K562 (cell line): ENCODE measurements at regions not wholly inside any gene's neighbourhood (a gene's known extent, or its start where the extent isn't known, plus 50 kb on each side); places are given as distances from the start of the nearest gene placed in this dataset.

Experiments used
- ATF3 ChIP-seq, 2 experiments: fragments of 450-650 bp in 1 of 2; sonication (generic) in 1 of 2; formaldehyde crosslinking in 1 of 2; IDR thresholded peaks in 1 of 2; conservative IDR thresholded peaks in 1 of 2; 2 replicates each; pipeline versions ENCODE4 v1.6.1 to v1.8.1; 2016 to 2023; ENCODE audit warnings: mild to moderate bottlenecking in 2 of 2, moderate library complexity in 2 of 2, inconsistent platforms in 1 of 2, missing genetic modification reagents in 1 of 2
- CBFB ChIP-seq: sonication (generic); formaldehyde crosslinking; IDR thresholded peaks from 2 replicates; pipeline ENCODE4 v1.4.0; 2020; ENCODE audit warnings: mild to moderate bottlenecking, missing genetic modification reagents
- CTCF ChIP-seq, 3 experiments: IDR thresholded peaks in 2 of 3; conservative IDR thresholded peaks in 1 of 3; 2 replicates each; pipeline ENCODE4 v1.5.1; 2011 to 2012; ENCODE audit warnings: low read length in 3 of 3, mild to moderate bottlenecking in 3 of 3, control low read depth in 2 of 3, improper control_type of control experiment in 1 of 3, inconsistent platforms in 1 of 3, low read depth in 1 of 3, mixed read lengths in 1 of 3, moderate library complexity in 1 of 3; ENCODE audit not compliant: insufficient read depth in 2 of 3
- FOXA1 ChIP-seq: fragments of 450-650 bp; IDR thresholded peaks from 2 replicates; pipeline ENCODE4 v1.6.1; 2016; ENCODE audit warnings: mild to moderate bottlenecking, borderline replicate concordance
- POLR2A ChIP-seq: fragments of 450-650 bp; conservative IDR thresholded peaks from 2 replicates; pipeline ENCODE4 v1.6.1; 2016
- SIN3A ChIP-seq, 2 experiments: fragments of 150-350 bp in 1 of 2; IDR thresholded peaks; 2 replicates each; pipeline ENCODE4 v1.6.1; 2011 to 2016; ENCODE audit warnings: borderline replicate concordance in 2 of 2, low read depth in 2 of 2, low read length in 2 of 2, mild to moderate bottlenecking in 2 of 2, moderate library complexity in 2 of 2; ENCODE audit not compliant: control insufficient read depth in 1 of 2
- TAF1 ChIP-seq: IDR thresholded peaks from 2 replicates; pipeline ENCODE4 v1.6.1; 2011; ENCODE audit warnings: mild to moderate bottlenecking, low read length, moderate library complexity; ENCODE audit not compliant: insufficient read depth, control insufficient read depth, severe bottlenecking; ENCODE audit errors: extremely low read depth
- ZBTB1 ChIP-seq: sonication (generic); formaldehyde crosslinking; IDR thresholded peaks from 2 replicates; pipeline ENCODE4 v1.8.1; 2023; ENCODE audit warnings: missing genetic modification reagents, low read depth, mild to moderate bottlenecking, borderline replicate concordance
- ZNF184 ChIP-seq: sonication (generic); formaldehyde crosslinking; IDR thresholded peaks from 2 replicates; pipeline ENCODE4 v1.5.0; 2020; ENCODE audit warnings: missing genetic modification reagents
- ZNF511 ChIP-seq: sonication (generic); formaldehyde crosslinking; IDR thresholded peaks from 2 replicates; pipeline ENCODE4 v1.8.0; 2022; ENCODE audit warnings: mild to moderate bottlenecking, missing genetic modification reagents
- TF ChIP-seq, protein P1 (sequence below): sonication (generic); formaldehyde crosslinking; IDR thresholded peaks from 2 replicates; pipeline ENCODE4 v1.8.1; 2022; ENCODE audit warnings: missing genetic modification reagents

DNA sequence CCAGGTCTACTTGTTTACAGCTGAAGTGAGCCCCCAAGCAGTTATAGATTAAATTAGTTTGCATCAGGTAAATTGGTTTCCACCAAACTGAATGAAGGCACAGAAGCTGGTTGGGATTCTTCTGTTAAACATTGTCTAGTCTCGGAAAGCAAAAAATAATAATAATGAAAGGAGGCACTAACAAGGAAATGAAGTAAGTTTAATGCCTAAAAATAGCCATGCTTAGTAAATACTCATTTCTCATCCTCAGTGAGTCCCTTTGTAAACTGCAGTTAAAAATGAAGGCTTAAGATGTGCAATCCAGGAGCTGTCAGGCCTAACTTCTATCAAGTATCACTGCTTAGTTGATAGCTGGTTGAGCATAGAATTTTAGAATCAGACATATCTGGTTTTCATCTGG lies 113.5 kb downstream of the BTG1 start:
- TF ChIP-seq ATF3 (IDR thresholded peaks at IDR 0.05) (no peak), ATF3 (CRISPR knock-in tag; conservative IDR thresholded peaks at IDR 0.05) (no peak), TAF1 (no peak), CTCF (IDR thresholded peaks at IDR 0.05 in 2 of 3, conservative IDR thresholded peaks at IDR 0.05 in 1 of 3; ENCODE audit: insufficient read depth in 2 of 3, low read depth in 1 of 3, low read length in 3 of 3) (no peak), POLR2A (no peak), ZNF511 (no peak), SIN3A (IDR thresholded peaks at IDR 0.05; ENCODE audit: borderline replicate concordance in 2 of 2, control insufficient read depth in 1 of 2, low read depth in 2 of 2, low read length in 2 of 2) (no peak), CBFB (CRISPR knock-in tag) (no peak), FOXA1 (no peak), ZBTB1 (no peak), ZNF184 (CRISPR knock-in tag) (no peak)
- TF ChIP-seq, protein P1, sequence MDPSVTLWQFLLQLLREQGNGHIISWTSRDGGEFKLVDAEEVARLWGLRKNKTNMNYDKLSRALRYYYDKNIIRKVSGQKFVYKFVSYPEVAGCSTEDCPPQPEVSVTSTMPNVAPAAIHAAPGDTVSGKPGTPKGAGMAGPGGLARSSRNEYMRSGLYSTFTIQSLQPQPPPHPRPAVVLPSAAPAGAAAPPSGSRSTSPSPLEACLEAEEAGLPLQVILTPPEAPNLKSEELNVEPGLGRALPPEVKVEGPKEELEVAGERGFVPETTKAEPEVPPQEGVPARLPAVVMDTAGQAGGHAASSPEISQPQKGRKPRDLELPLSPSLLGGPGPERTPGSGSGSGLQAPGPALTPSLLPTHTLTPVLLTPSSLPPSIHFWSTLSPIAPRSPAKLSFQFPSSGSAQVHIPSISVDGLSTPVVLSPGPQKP (CRISPR knock-in tag) = no peak
